ENCODE measurements at regions not wholly inside any gene's neighbourhood (a gene's known extent, or its start where the extent isn't known, plus 50 kb on each side); places are given as distances from the start of the nearest gene placed in this dataset.
A peak's percentile ranks its signal among the peaks of the same experiment; 100 is the strongest.

- no peak for TF ChIP-seq CTCF (conservative IDR thresholded peaks at IDR 0.05)
- H4K5ac ChIP-seq (ENCODE audit: insufficient read length, low read depth, low read length) = no peak overlapping the region
- no peak overlapping the region for H2BK12ac ChIP-seq (ENCODE audit: insufficient read length, low read depth, low read length)
- H2AFZ ChIP-seq (ENCODE audit: low read length) = no peak overlapping the region
- no peak overlapping the region for H2BK120ac ChIP-seq (ENCODE audit: low read depth, low read length, poor library complexity, severe bottlenecking)
- 0 out of 7 replicates have a peak overlapping the region, but pooled peaks of 1 of the 3 experiments have one; percentile 67 for H3K27ac Mint-ChIP-seq
- H3K14ac ChIP-seq (ENCODE audit: insufficient read depth, low read length) = no peak overlapping the region
- H3K23me2 ChIP-seq (ENCODE audit: insufficient read length, low read depth, low read length, poor library complexity, severe bottlenecking) = peaks cover 2% of the 10 kb centered on the region
- H3K9ac ChIP-seq (ENCODE audit: extremely low read depth, insufficient read length, low read length) = no peak overlapping the region
- DNase-seq = no peak
- no peaks in the 10 kb centered on the region; the same call in 1 of the 2 replicates for H3K4me1 ChIP-seq (ENCODE audit: insufficient read depth, low read length)
- no peak overlapping the region for H3K18ac ChIP-seq (ENCODE audit: insufficient read length, low read depth, low read length)
- H3T11ph ChIP-seq (ENCODE audit: low read length) = no peak overlapping the region
- H3K36me3 Mint-ChIP-seq (ENCODE audit: insufficient read depth in 1 of 3, low read depth in 3 of 3) = peaks cover 0 to 2% (median 0%) of the 10 kb centered on the region in 3 experiments; a peak in 2 of 7 replicates
- no peak overlapping the region for H2BK20ac ChIP-seq (ENCODE audit: low read depth, low read length, poor library complexity, severe bottlenecking)
- WGBS (ENCODE audit: extremely low coverage, insufficient read length, low lambda C conversion rate) = no CpG with 5 or more reads among the region's 11 CpGs
- H2BK15ac ChIP-seq (ENCODE audit: low read depth, low read length) = no peak overlapping the region
- no peaks in the 10 kb centered on the region for H3K9me3 Mint-ChIP-seq
- no peak overlapping the region for H3K27ac ChIP-seq (ENCODE audit: insufficient read length, low read depth, low read length)
- no peaks in the 10 kb centered on the region for H4K20me1 ChIP-seq (ENCODE audit: control insufficient read depth, insufficient read depth, insufficient read length)
- no peak overlapping the region for H3K4me2 ChIP-seq (ENCODE audit: insufficient read depth, insufficient read length, low read length)
- no peak overlapping the region for H3K4me3 Mint-ChIP-seq
- H3K4me1 Mint-ChIP-seq = peaks cover 15 to 26% of the 10 kb centered on the region in 2 experiments
- no peak overlapping the region for H3K23ac ChIP-seq (ENCODE audit: insufficient read length, low read depth, low read length)
- no peaks in the 10 kb centered on the region for H3K79me2 ChIP-seq (ENCODE audit: insufficient read depth, low read length)
- H2BK5ac ChIP-seq (ENCODE audit: insufficient read length, low read length) = no peak overlapping the region
- H4K91ac ChIP-seq (ENCODE audit: insufficient read length, low read depth, low read length) = no peak overlapping the region
- H4K8ac ChIP-seq (replicated peaks; ENCODE audit: insufficient read length, low read depth, low read length) = no peak overlapping the region
- H3K56ac ChIP-seq (ENCODE audit: insufficient read length, low read depth, low read length) = no peak overlapping the region
- H3K9me3 ChIP-seq (ENCODE audit: control insufficient read depth, low read depth, low read length) = no peaks in the 10 kb centered on the region
- no peak overlapping the region for H3K4ac ChIP-seq (ENCODE audit: low read depth, low read length)
- peaks cover 5% of the 10 kb centered on the region for H3K27me3 Mint-ChIP-seq (ENCODE audit: low read depth)
- no peak overlapping the region for H2AK5ac ChIP-seq (ENCODE audit: insufficient read length, low read length)
- no peaks in the 10 kb centered on the region for H3K79me1 ChIP-seq (ENCODE audit: insufficient read depth, low read depth, low read length, poor library complexity, severe bottlenecking)
- H3K27me3 ChIP-seq (ENCODE audit: insufficient read depth, low read length) = no peaks in the 10 kb centered on the region
Observed at GRCh38 chr16:85495259-85495658, 117.9 kb upstream of the GSE1 start.

All from H9 (cell line).